DND-41 (cell line): ENCODE measurements at regions not wholly inside any gene's neighbourhood (a gene's known extent, or its start where the extent isn't known, plus 50 kb on each side); places are given as distances from the start of the nearest gene placed in this dataset.

ENCODE experiments used
- ATAC-seq: fragments of 200-7000 bp; cut with Tn5 transposase; 3 replicates; pipeline ENCODE4 v1.9.1; 2021; ENCODE audit warnings: low read depth; ENCODE audit not compliant: insufficient read depth
- DNase-seq: peaks from one replicate; pipeline ENCODE4 v3.0.0-alpha.2; 2020
- H2AFZ ChIP-seq: 2 replicates; pipeline ENCODE4 v1.6.0; 2012; ENCODE audit warnings: low read depth, low read length
- H3K27ac ChIP-seq: 2 replicates; pipeline ENCODE4 v1.5.1; 2012; ENCODE audit warnings: low read length, inconsistent platforms
- H3K27me3 ChIP-seq: fragments of 200-600 bp; sonication (generic); 2 replicates; pipeline ENCODE4 v1.6.0; 2012; ENCODE audit warnings: low read length, mild to moderate bottlenecking, inconsistent platforms; ENCODE audit not compliant: insufficient read depth, poor library complexity
- H3K36me3 ChIP-seq: 2 replicates; pipeline ENCODE4 v1.5.1; 2012; ENCODE audit warnings: low read length, inconsistent platforms; ENCODE audit not compliant: insufficient read depth
- H3K4me1 ChIP-seq: 2 replicates; pipeline ENCODE4 v1.5.1; 2012; ENCODE audit warnings: mild to moderate bottlenecking, low read length; ENCODE audit not compliant: insufficient read depth
- H3K4me2 ChIP-seq: 2 replicates; pipeline ENCODE4 v1.6.0; 2012; ENCODE audit warnings: mild to moderate bottlenecking, moderate library complexity, low read length, inconsistent platforms; ENCODE audit not compliant: insufficient read depth
- H3K4me3 ChIP-seq, 2 experiments: fragments of 200-600 bp in 1 of 2; shearing (Covaris generic) in 1 of 2; 2 replicates each; pipeline ENCODE4 v1.5.1; 2012 to 2016; ENCODE audit warnings: inconsistent platforms in 2 of 2, low read length in 2 of 2, mild to moderate bottlenecking in 2 of 2, low read depth in 1 of 2, moderate library complexity in 1 of 2
- H3K79me2 ChIP-seq: 2 replicates; pipeline ENCODE4 v1.6.0; 2012; ENCODE audit warnings: low read length, inconsistent platforms; ENCODE audit not compliant: insufficient read depth
- H3K9ac ChIP-seq: 2 replicates; pipeline ENCODE4 v1.6.0; 2012; ENCODE audit warnings: low read depth, mild to moderate bottlenecking, inconsistent platforms, low read length, moderate library complexity
- H3K9me3 ChIP-seq: 2 replicates; pipeline ENCODE4 v1.5.1; 2012; ENCODE audit warnings: low read length, moderate library complexity, mild to moderate bottlenecking, inconsistent platforms; ENCODE audit not compliant: insufficient read depth, severe bottlenecking
- H4K20me1 ChIP-seq: 2 replicates; pipeline ENCODE4 v1.6.0; 2012; ENCODE audit warnings: low read length; ENCODE audit not compliant: insufficient read depth
- CTCF ChIP-seq: IDR thresholded peaks from 2 replicates; pipeline ENCODE4 v1.5.1; 2012; ENCODE audit warnings: borderline replicate concordance, low read length, moderate library complexity, mild to moderate bottlenecking; ENCODE audit not compliant: poor library complexity, severe bottlenecking; ENCODE audit errors: extremely low read depth
- EZH2 ChIP-seq: IDR thresholded peaks from 3 replicates; pipeline ENCODE4 v1.6.1; 2012; ENCODE audit warnings: borderline replicate concordance, low read depth, mild to moderate bottlenecking, moderate library complexity, low read length, inconsistent platforms; ENCODE audit not compliant: severe bottlenecking

- no peaks in the 10 kb centered on the region for H3K36me3 ChIP-seq
Observed at GRCh38 chr10:78817361-78817760, 251.4 kb upstream of the ZMIZ1 start.

GRCh38 chr10:78817804-78818203, 251.0 kb upstream of the ZMIZ1 start:
- H3K36me3 ChIP-seq: no peaks in the 10 kb centered on the region
- no peaks in the 10 kb centered on the region for H3K9me3 ChIP-seq
- H3K9ac ChIP-seq: no peak overlapping the region
- TF ChIP-seq EZH2: no peak
- TF ChIP-seq CTCF: no peak
- H3K27me3 ChIP-seq: peaks cover 17% of the 10 kb centered on the region
- no peaks in the 10 kb centered on the region for H4K20me1 ChIP-seq
- no peak overlapping the region for H3K4me3 ChIP-seq
- H2AFZ ChIP-seq: no peak overlapping the region
- no peaks in the 10 kb centered on the region for H3K79me2 ChIP-seq
- no peaks in the 10 kb centered on the region for H3K4me1 ChIP-seq
- DNase-seq (no peak), ATAC-seq (no peak)
- H3K4me2 ChIP-seq: no peak overlapping the region
- H3K27ac ChIP-seq: no peak overlapping the region

More at GRCh38 chr10:78817361-78817760, 251.4 kb upstream of the ZMIZ1 start:
- H3K27ac ChIP-seq: no peak overlapping the region
- H3K79me2 ChIP-seq: no peaks in the 10 kb centered on the region
- H3K4me2 ChIP-seq: no peak overlapping the region
- no peaks in the 10 kb centered on the region for H3K4me1 ChIP-seq
- no peak for DNase-seq
- peaks cover 17% of the 10 kb centered on the region for H3K27me3 ChIP-seq
- TF ChIP-seq CTCF (no peak), EZH2 (no peak)
- H3K9me3 ChIP-seq: no peaks in the 10 kb centered on the region
- H2AFZ ChIP-seq: no peak overlapping the region
- H4K20me1 ChIP-seq: no peaks in the 10 kb centered on the region
- ATAC-seq: no peak
- H3K9ac ChIP-seq: no peak overlapping the region
- no peak overlapping the region for H3K4me3 ChIP-seq

- no peak for ATAC-seq
- no peaks in the 10 kb centered on the region for H4K20me1 ChIP-seq
- no peak overlapping the region for H3K4me3 ChIP-seq
- H3K36me3 ChIP-seq: no peaks in the 10 kb centered on the region
- no peak overlapping the region for H2AFZ ChIP-seq
- H3K9me3 ChIP-seq: no peaks in the 10 kb centered on the region
- DNase-seq: no peak
- peaks cover 11% of the 10 kb centered on the region for H3K27me3 ChIP-seq
- no peak overlapping the region for H3K9ac ChIP-seq
- TF ChIP-seq EZH2: no peak
- TF ChIP-seq CTCF: no peak
- H3K4me1 ChIP-seq: no peaks in the 10 kb centered on the region
- no peak overlapping the region for H3K4me2 ChIP-seq
- H3K79me2 ChIP-seq: no peaks in the 10 kb centered on the region
- H3K27ac ChIP-seq: no peak overlapping the region
Observed at GRCh38 chr10:78819361-78820006, 249.3 kb upstream of the ZMIZ1 start.
